BJ (cell line): ENCODE measurements at regions not wholly inside any gene's neighbourhood (a gene's known extent, or its start where the extent isn't known, plus 50 kb on each side); places are given as distances from the start of the nearest gene placed in this dataset.

Experiments
- CTCF ChIA-PET: fragments of 350-600 bp; formaldehyde crosslinking; extraction: SDS; loops from one replicate; lab custom pipeline; 2021; ENCODE audit warnings: antibody characterized with exemption, inconsistent platforms; lab: Yijun Ruan, JAX
- POLR2A ChIA-PET: fragments of 300-600 bp; sonication (Branson Sonifier 250); formaldehyde crosslinking; extraction: SDS; loops from one replicate; lab custom pipeline; 2021; ENCODE audit warnings: antibody characterized with exemption; lab: Charles Lee
- DNase-seq: peaks from one replicate; pipeline ENCODE4 v3.0.0-alpha.2; 2011; ENCODE audit warnings: low read depth
- H3K27me3 ChIP-seq: 2 replicates; pipeline ENCODE4 v1.6.0; 2011; ENCODE audit warnings: low read length; ENCODE audit not compliant: control insufficient read depth, insufficient read depth
- H3K36me3 ChIP-seq: 2 replicates; pipeline ENCODE4 v1.5.1; 2011; ENCODE audit warnings: low read length; ENCODE audit not compliant: control insufficient read depth, insufficient read depth
- H3K4me3 ChIP-seq: 2 replicates; pipeline ENCODE4 v1.5.1; 2011; ENCODE audit warnings: low read depth, mild to moderate bottlenecking, control low read depth, low read length
- CTCF ChIP-seq: IDR thresholded peaks from 2 replicates; pipeline ENCODE4 v1.5.1; 2011; ENCODE audit warnings: low read depth, mild to moderate bottlenecking, control low read depth, inconsistent platforms, low read length, moderate library complexity; ENCODE audit not compliant: insufficient read depth

DNA sequence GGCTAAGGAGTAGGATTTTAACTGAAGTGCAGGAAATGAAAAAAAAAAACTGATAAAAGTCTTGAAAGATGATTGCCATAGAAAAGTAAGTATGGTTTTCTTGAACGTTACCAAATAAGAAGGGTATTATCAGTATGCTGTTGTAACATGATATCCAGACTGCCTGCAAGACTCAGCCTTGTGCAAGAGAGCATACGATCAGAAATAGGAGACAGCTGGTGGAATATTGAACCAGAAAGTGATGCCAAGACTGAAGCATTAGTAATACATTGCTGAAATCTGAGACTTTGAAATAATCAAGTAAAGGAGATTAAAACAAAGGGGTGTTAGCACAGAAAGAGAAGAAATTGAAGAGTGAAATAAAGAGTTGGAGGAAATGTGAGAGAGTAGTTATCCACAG lies 452.7 kb upstream of the CNTN5 start:
- no peak overlapping the region for H3K4me3 ChIP-seq
- no peaks in the 10 kb centered on the region for H3K36me3 ChIP-seq
- TF ChIP-seq CTCF: no peak
- DNase-seq: no peak
- CTCF ChIA-PET: no interaction called here
- no peaks in the 10 kb centered on the region for H3K27me3 ChIP-seq
- POLR2A ChIA-PET: no interaction called here

GRCh38 chr11:98572941-98573340 lies 447.8 kb upstream of the CNTN5 start:
- Histone ChIP-seq H3K27me3 (no peaks in the 10 kb centered on the region), H3K36me3 (no peaks in the 10 kb centered on the region), H3K4me3 (no peak overlapping the region)
- POLR2A ChIA-PET: no interaction called here
- DNase-seq: no peak
- TF ChIP-seq CTCF: no peak
- CTCF ChIA-PET: no interaction called here

- Histone ChIP-seq H3K36me3 (no peaks in the 10 kb centered on the region), H3K27me3 (no peaks in the 10 kb centered on the region), H3K4me3 (no peak overlapping the region)
- ChIA-PET CTCF (no interaction called here), POLR2A (no interaction called here)
- no peak for TF ChIP-seq CTCF
- DNase-seq: no peak
These were observed 432.9 kb upstream of the CNTN5 start for GRCh38 chr11:98587884-98588283.

DNA sequence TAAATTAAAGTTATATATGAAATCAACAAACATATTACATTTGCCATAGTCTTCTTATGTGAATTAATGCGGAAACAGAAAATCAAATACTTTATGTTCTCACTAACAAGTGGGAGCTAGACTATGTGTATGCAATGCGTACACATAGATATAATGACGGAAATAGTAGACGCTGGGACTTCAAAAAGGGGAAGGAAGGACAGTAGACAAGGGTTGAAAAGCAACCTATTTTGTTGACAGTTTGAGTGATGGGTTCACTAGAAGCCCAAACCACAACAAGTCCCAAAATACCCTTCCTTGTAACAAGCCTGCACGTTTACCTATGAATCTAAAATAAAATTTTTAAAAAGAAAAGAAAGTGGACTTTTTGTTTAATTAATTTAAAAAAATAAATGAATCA lies 430.8 kb upstream of the CNTN5 start:
- no peaks in the 10 kb centered on the region for H3K27me3 ChIP-seq
- H3K36me3 ChIP-seq: no peaks in the 10 kb centered on the region
- ChIA-PET CTCF (no interaction called here), POLR2A (no interaction called here)
- H3K4me3 ChIP-seq: no peak overlapping the region
- TF ChIP-seq CTCF: no peak
- DNase-seq: no peak

DNA sequence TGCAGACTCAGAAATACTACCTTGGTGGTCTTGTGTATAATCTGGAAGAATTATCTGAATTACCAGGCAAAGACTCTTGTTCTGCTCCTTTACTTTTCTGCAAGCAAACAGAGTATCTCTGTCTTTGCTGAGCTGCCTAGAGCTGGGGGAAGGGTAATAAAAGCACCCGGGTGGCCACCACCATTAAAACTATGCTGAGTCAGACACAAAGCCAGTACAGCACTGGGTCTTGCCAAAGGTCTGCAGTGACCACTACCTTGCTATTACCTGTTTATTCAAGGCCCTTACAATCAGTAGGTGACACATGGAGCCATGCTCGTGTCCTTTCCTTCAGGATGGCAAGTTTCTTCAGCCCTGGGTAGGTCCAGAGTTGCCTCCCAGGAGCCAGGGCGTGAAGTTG lies 420.6 kb upstream of the CNTN5 start:
- Histone ChIP-seq H3K36me3 (no peaks in the 10 kb centered on the region), H3K4me3 (no peak overlapping the region), H3K27me3 (no peaks in the 10 kb centered on the region)
- ChIA-PET POLR2A (no interaction called here), CTCF (no interaction called here)
- TF ChIP-seq CTCF: no peak
- no peak for DNase-seq
